Mucosa of stomach (tissue), 1 donor: ENCODE measurements at regions not wholly inside any gene's neighbourhood (a gene's known extent, or its start where the extent isn't known, plus 50 kb on each side); places are given as distances from the start of the nearest gene placed in this dataset.

ENCODE experiments used
- H3K27me3 ChIP-seq: one replicate; pipeline ENCODE4 v1.7.0; 2013; ENCODE audit warnings: mild to moderate bottlenecking, low read length; ENCODE audit not compliant: control insufficient read depth, insufficient read depth
- H3K36me3 ChIP-seq: one replicate; pipeline ENCODE4 v1.7.0; 2013; ENCODE audit warnings: low read length; ENCODE audit not compliant: control insufficient read depth, insufficient read depth
- H3K4me1 ChIP-seq: one replicate; pipeline ENCODE4 v1.7.0; 2013; ENCODE audit warnings: mild to moderate bottlenecking, low read length; ENCODE audit not compliant: control insufficient read depth, insufficient read depth
- H3K4me3 ChIP-seq: one replicate; pipeline ENCODE4 v1.7.0; 2013; ENCODE audit warnings: low read length
- H3K9ac ChIP-seq: one replicate; pipeline ENCODE4 v1.7.0; 2013; ENCODE audit warnings: mild to moderate bottlenecking, low read length, moderate library complexity
- H3K9me3 ChIP-seq: one replicate; pipeline ENCODE4 v1.7.0; 2013; ENCODE audit warnings: mild to moderate bottlenecking, low read length, moderate library complexity; ENCODE audit not compliant: control insufficient read depth
- donor health status: Pancreatic carcinoma.

GRCh38 chr6:104401926-104402325 is 457.8 kb downstream of the HACE1 start:
- H3K4me1 ChIP-seq = no peaks in the 10 kb centered on the region
- no peak overlapping the region for H3K4me3 ChIP-seq
- no peak overlapping the region for H3K9ac ChIP-seq
- no peaks in the 10 kb centered on the region for H3K27me3 ChIP-seq
- no peaks in the 10 kb centered on the region for H3K9me3 ChIP-seq
- H3K36me3 ChIP-seq = no peaks in the 10 kb centered on the region

- no peaks in the 10 kb centered on the region for H3K27me3 ChIP-seq
- H3K9me3 ChIP-seq = no peaks in the 10 kb centered on the region
- no peak overlapping the region for H3K9ac ChIP-seq
- no peaks in the 10 kb centered on the region for H3K36me3 ChIP-seq
- no peak overlapping the region for H3K4me3 ChIP-seq
- H3K4me1 ChIP-seq = no peaks in the 10 kb centered on the region
Measured at GRCh38 chr6:104400844-104401243, 458.9 kb downstream of the HACE1 start.

GRCh38 chr6:104396077-104396476 is 463.6 kb downstream of the HACE1 start:
- H3K36me3 ChIP-seq = no peaks in the 10 kb centered on the region
- H3K4me1 ChIP-seq = no peaks in the 10 kb centered on the region
- H3K27me3 ChIP-seq = no peaks in the 10 kb centered on the region

GRCh38 chr6:104381907-104382306 is 477.8 kb downstream of the HACE1 start:
- Histone ChIP-seq H3K27me3 (no peaks in the 10 kb centered on the region), H3K4me3 (no peak overlapping the region), H3K9ac (no peak overlapping the region), H3K4me1 (no peaks in the 10 kb centered on the region), H3K9me3 (no peaks in the 10 kb centered on the region), H3K36me3 (no peaks in the 10 kb centered on the region)

More at GRCh38 chr6:104396077-104396476, 463.6 kb downstream of the HACE1 start:
- Histone ChIP-seq H3K9ac (no peak overlapping the region), H3K9me3 (no peaks in the 10 kb centered on the region), H3K4me3 (no peak overlapping the region)

GRCh38 chr6:104365451-104366234 is 494.1 kb downstream of the HACE1 start:
- H3K9ac ChIP-seq = no peak overlapping the region
- no peaks in the 10 kb centered on the region for H3K36me3 ChIP-seq
- H3K4me1 ChIP-seq = no peaks in the 10 kb centered on the region
- no peaks in the 10 kb centered on the region for H3K27me3 ChIP-seq
- no peak overlapping the region for H3K4me3 ChIP-seq
- H3K9me3 ChIP-seq = no peaks in the 10 kb centered on the region

- Histone ChIP-seq H3K27me3 (no peaks in the 10 kb centered on the region), H3K4me3 (no peak overlapping the region), H3K36me3 (no peaks in the 10 kb centered on the region), H3K9me3 (no peaks in the 10 kb centered on the region), H3K4me1 (no peaks in the 10 kb centered on the region), H3K9ac (no peak overlapping the region)
Measured at GRCh38 chr6:104357928-104358327, 501.8 kb downstream of the HACE1 start.

- Histone ChIP-seq H3K36me3 (no peaks in the 10 kb centered on the region), H3K27me3 (no peaks in the 10 kb centered on the region), H3K9me3 (no peaks in the 10 kb centered on the region), H3K4me3 (no peak overlapping the region), H3K9ac (no peak overlapping the region), H3K4me1 (no peaks in the 10 kb centered on the region)
Measured at GRCh38 chr6:104356197-104356596, 503.5 kb downstream of the HACE1 start.

GRCh38 chr6:104349191-104349590 is 510.5 kb downstream of the HACE1 start:
- H3K4me3 ChIP-seq = no peak overlapping the region
- H3K4me1 ChIP-seq = no peaks in the 10 kb centered on the region
- H3K9me3 ChIP-seq = peaks cover 1% of the 10 kb centered on the region
- H3K9ac ChIP-seq = no peak overlapping the region
- no peaks in the 10 kb centered on the region for H3K36me3 ChIP-seq
- no peaks in the 10 kb centered on the region for H3K27me3 ChIP-seq

GRCh38 chr6:104344223-104344622 is 515.5 kb downstream of the HACE1 start:
- H3K9me3 ChIP-seq = peaks cover 4% of the 10 kb centered on the region
- no peak overlapping the region for H3K4me3 ChIP-seq
- H3K27me3 ChIP-seq = no peaks in the 10 kb centered on the region
- H3K9ac ChIP-seq = no peak overlapping the region
- no peaks in the 10 kb centered on the region for H3K4me1 ChIP-seq
- H3K36me3 ChIP-seq = no peaks in the 10 kb centered on the region

GRCh38 chr6:104332364-104332763 is 527.4 kb downstream of the HACE1 start:
- Histone ChIP-seq H3K9me3 (no peaks in the 10 kb centered on the region), H3K4me3 (no peak overlapping the region), H3K4me1 (no peaks in the 10 kb centered on the region), H3K27me3 (no peaks in the 10 kb centered on the region), H3K9ac (no peak overlapping the region), H3K36me3 (no peaks in the 10 kb centered on the region)

GRCh38 chr6:104326173-104327001 is 533.3 kb downstream of the HACE1 start:
- Histone ChIP-seq H3K4me1 (no peaks in the 10 kb centered on the region), H3K27me3 (no peaks in the 10 kb centered on the region), H3K4me3 (no peak overlapping the region), H3K9ac (no peak overlapping the region), H3K9me3 (no peaks in the 10 kb centered on the region), H3K36me3 (no peaks in the 10 kb centered on the region)
